H7 (cell line): ENCODE measurements at regions not wholly inside any gene's neighbourhood (a gene's known extent, or its start where the extent isn't known, plus 50 kb on each side); places are given as distances from the start of the nearest gene placed in this dataset.
A peak's percentile ranks its signal among the peaks of the same experiment; 100 is the strongest.

ENCODE experiments used
- DNase-seq: peaks from one replicate; pipeline ENCODE4 v3.0.0; 2012
- H3K27me3 ChIP-seq: 2 replicates; pipeline ENCODE4 v1.6.0; 2011; ENCODE audit warnings: mild to moderate bottlenecking, low read length; ENCODE audit not compliant: control insufficient read depth, insufficient read depth
- H3K36me3 ChIP-seq: replicated peaks from 2 replicates; pipeline ENCODE4 v1.5.1; 2011; ENCODE audit warnings: low read length; ENCODE audit not compliant: control insufficient read depth, insufficient read depth
- H3K4me3 ChIP-seq: 2 replicates; pipeline ENCODE4 v1.5.1; 2011; ENCODE audit warnings: low read depth, mild to moderate bottlenecking, control low read depth, low read length, moderate library complexity; ENCODE audit not compliant: insufficient read depth

DNA sequence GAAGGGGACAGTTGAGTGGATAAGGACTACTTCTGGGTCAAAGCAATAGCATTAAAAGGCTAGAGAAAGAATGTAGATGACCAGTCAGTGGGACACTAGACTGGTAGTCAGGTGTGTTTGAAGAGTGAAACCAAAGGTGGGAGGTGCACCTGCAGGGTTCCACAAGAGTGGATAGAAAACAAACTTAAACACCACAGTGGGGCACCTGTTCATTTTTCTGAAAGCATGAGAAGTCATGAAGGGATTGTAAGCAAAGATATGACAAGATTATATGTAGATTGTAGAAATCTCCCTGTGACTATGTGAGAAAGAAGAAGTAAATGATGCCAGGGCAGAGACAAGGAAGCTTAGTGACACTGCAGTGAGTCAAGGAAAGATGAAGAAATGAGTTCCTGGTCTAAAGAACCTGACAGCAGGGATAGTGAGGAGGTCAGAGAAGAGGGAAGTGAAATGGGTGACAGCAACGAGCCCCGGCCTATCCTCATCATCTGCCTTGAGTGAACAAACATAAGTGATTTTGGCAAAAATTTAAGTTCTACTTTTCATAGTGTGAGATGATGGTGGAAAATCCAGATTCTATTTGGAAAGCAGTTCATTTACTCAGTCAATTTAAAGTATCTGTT lies 296.9 kb downstream of the TLE4 start:
- Histone ChIP-seq H3K27me3 (no peaks in the 10 kb centered on the region), H3K4me3 (no peak overlapping the region), H3K36me3 (no peaks in the 10 kb centered on the region)
- DNase-seq, result no peak

DNA sequence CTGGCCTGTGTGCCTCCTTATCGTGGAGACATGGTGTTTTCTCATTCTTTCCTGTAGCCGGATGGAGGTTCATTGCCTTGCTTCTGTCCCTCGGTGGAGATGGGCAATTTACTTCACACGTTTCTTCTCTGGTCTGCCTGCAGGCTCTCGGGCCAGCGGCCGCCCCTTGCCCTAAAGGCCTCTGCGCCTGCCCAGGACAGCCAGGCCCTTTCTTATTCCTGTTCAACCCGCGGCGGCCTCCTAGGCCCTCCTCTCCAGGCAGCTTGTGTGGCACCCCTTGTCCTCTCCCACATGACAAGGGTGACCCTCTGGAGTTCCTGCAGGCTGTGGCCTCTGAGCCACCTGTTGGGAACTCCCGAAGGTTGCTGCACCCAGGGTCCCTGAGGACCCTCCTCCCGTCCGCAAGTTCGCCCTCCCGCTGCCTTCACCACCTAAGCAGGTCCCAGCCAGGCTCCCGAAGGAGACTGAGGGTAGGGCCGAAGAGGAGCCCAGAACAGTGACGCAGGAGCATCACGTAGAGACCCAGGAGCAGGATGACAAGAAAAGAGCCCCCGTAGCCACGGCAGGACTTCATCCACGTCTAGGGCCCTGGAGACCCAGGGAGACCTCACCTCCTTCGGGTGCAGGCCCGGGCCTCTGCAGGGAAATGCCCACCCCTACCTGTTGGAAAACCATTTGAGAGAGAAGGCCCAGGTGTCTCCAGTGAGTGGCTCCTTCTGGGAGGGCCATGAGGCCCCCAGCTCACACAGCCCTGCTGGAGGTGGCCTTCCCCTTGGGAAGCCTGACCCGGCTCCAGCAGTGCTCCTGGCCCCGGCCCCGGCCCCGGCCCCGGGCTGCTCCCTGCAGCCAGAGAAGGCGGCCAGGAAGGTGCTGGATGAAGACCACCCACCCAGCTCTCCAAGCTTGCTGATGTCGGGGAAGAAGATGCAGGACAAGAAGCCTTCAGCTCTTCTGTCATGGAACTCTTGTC lies 291.4 kb downstream of the TLE4 start:
- no peak overlapping the region for H3K4me3 ChIP-seq
- no peaks in the 10 kb centered on the region for H3K27me3 ChIP-seq
- no peaks in the 10 kb centered on the region for H3K36me3 ChIP-seq
- DNase-seq, result peak; percentile 38

- Histone ChIP-seq H3K27me3 (no peaks in the 10 kb centered on the region), H3K36me3 (no peaks in the 10 kb centered on the region), H3K4me3 (no peak overlapping the region)
- no peak for DNase-seq
Observed at GRCh38 chr9:79858508-79858907, 286.7 kb downstream of the TLE4 start.

- DNase-seq, result no peak
- no peaks in the 10 kb centered on the region for H3K36me3 ChIP-seq
- H3K4me3 ChIP-seq, result no peak overlapping the region
- H3K27me3 ChIP-seq, result no peaks in the 10 kb centered on the region
Observed at GRCh38 chr9:79857188-79857587, 285.4 kb downstream of the TLE4 start.

- H3K27me3 ChIP-seq, result no peaks in the 10 kb centered on the region
- no peaks in the 10 kb centered on the region for H3K36me3 ChIP-seq
- no peak overlapping the region for H3K4me3 ChIP-seq
- no peak for DNase-seq
Observed at GRCh38 chr9:79847074-79847473, 275.3 kb downstream of the TLE4 start.

DNA sequence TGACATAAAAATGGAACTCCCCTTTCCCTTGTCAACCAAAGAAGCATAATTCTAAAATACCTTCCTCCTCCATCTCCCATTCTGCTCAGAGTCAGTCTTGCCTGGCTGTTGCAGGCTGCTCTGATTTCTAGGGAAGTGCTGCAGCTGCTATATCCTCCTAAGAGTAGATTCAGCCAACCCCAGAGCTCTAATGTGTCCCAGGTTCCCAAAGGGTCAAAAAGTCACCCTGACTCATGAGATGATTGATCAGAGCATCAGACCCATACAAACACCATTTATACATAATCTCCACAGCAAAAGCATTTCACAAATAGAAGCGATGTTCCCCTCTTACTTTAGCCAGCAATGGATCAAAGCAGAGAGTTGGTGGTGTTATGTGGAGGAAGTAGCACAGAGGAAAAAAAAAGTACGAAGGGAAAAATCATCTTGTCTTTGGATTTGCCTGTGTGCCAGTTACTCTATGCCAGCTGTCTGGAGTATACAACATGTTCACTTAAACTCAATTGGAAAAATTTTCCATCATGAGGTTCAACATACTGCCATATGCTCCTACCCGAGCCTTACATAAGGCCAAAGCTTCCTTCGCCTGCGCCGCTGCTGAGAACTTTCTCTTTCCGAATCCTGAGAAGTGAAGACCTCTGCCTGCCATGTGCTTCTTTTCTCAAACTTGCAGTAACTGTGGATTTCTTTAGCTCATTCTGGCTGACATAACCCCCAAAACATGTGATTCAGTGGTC lies 258.0 kb downstream of the TLE4 start:
- no peaks in the 10 kb centered on the region for H3K27me3 ChIP-seq
- no peaks in the 10 kb centered on the region for H3K36me3 ChIP-seq
- H3K4me3 ChIP-seq, result no peak overlapping the region
- DNase-seq, result no peak

DNA sequence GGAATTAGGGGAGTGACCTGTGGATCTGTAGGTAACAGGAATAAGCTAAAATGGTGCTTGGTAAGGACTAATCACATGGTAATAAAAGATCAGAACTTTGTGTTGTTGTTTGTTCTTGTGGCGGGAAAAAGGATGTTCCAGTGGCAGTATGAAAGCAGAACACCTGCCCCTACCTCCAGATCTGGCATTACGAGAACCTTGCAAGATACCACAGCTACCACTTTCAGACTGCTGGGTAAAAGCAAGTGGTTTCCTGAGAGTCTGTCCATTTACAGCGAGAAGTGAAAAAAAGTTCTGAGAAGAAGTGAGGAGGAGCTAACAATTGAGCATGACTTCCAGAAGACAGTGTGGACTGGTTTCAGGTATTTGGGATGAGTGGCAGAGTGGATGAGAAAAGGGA lies 252.5 kb downstream of the TLE4 start:
- H3K4me3 ChIP-seq, result no peak overlapping the region
- DNase-seq, result no peak

DNA sequence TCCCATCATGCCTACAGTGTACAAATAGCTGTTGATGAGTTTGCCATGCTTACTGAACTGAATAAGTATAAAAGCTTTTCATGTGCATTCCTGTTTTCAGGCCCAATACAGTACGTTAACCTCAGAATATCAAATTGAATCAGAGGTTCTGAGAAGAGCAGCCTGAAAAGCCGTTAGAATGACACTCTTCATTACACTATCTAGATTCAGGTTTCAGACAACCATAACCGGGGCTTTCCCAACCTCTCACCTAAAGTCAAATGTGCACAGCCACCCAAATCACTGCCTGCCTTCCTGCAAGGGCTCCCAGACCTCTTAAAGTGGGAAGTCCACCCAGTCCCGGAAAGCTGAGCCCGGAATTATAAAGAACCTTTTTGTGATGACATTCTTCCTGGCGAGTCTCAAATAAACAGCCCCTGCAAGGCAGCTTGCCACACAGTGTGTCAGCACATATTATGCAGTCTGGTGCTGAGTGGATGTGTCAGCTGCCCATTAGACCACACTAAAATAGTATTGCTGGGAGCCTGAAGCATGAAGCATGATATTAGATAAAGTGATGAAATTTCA lies 245.8 kb downstream of the TLE4 start:
- peak; percentile 7 for DNase-seq
- no peaks in the 10 kb centered on the region for H3K27me3 ChIP-seq
- H3K36me3 ChIP-seq, result no peaks in the 10 kb centered on the region
- H3K4me3 ChIP-seq, result no peak overlapping the region

More for the DNA sequence above, 252.5 kb downstream of the TLE4 start:
- no peaks in the 10 kb centered on the region for H3K36me3 ChIP-seq
- H3K27me3 ChIP-seq, result no peaks in the 10 kb centered on the region

- H3K27me3 ChIP-seq, result no peaks in the 10 kb centered on the region
- H3K36me3 ChIP-seq, result no peaks in the 10 kb centered on the region
- H3K4me3 ChIP-seq, result no peak overlapping the region
- DNase-seq, result no peak
Observed at GRCh38 chr9:79813258-79813638, 241.5 kb downstream of the TLE4 start.

DNA sequence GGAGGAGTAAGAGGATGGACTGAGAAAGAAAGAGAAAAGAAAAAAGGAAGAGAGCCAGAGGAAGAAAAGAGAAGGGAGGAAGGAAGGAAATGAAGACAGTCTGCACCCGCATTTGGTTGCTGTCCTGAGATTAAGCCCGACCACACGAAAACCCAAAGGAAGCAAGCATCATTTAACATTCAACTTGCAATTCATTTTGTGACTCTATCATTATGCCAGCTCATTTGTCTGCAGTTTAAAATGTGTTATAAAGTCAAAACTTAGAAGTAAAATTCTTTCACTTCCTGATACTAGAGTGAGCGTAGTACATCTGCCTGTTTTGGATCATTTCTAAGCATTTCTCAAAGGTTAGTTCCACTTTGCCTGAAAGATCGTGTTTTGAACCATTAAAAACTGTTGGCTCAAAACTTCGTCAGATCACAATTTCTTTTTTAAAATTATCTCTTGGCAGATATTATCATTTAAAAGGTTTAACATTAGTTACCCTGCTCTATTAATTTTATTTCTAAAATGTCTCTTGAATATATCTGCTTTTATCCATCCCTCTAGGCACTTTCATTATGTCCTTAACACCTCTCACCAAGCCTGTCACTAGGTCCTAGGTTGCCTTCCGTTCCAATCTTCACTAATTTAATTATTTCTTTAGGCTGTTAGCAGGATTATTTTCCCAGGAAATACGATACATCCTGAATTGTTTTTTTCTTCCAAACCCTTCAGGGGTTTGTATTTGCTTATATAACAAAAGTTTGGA lies 240.9 kb downstream of the TLE4 start:
- DNase-seq, result no peak
- Histone ChIP-seq H3K36me3 (no peaks in the 10 kb centered on the region), H3K27me3 (no peaks in the 10 kb centered on the region), H3K4me3 (no peak overlapping the region)

GRCh38 chr9:79812099-79812498 lies 240.3 kb downstream of the TLE4 start:
- Histone ChIP-seq H3K4me3 (no peak overlapping the region), H3K27me3 (no peaks in the 10 kb centered on the region), H3K36me3 (no peaks in the 10 kb centered on the region)
- no peak for DNase-seq

- no peak for DNase-seq
Observed at GRCh38 chr9:79809931-79810330, 238.2 kb downstream of the TLE4 start.

GRCh38 chr9:79809316-79809876 lies 237.6 kb downstream of the TLE4 start:
- Histone ChIP-seq H3K36me3 (no peaks in the 10 kb centered on the region), H3K4me3 (no peak overlapping the region), H3K27me3 (no peaks in the 10 kb centered on the region)
- no peak for DNase-seq

More at GRCh38 chr9:79809931-79810330, 238.2 kb downstream of the TLE4 start:
- H3K27me3 ChIP-seq, result no peaks in the 10 kb centered on the region
- no peaks in the 10 kb centered on the region for H3K36me3 ChIP-seq
- no peak overlapping the region for H3K4me3 ChIP-seq

DNA sequence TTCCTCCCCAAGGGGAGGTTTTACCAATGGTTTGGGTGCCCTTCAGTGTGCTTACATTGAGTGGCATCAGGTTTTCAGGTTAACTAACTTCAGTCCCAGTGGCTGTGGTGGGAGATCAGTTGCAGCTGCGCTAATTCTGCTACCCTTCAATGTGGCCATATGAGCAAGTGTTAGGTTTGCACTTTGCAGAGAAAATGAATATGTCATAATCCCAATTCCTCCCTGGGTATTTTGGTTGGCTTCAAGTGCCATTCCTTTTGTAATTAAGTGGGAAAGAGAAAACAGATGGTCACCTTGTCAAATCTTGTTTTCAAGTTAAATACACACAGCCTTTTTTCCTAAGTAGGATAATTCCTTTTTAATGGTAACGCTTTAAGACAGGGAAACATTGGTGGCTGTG lies 236.2 kb downstream of the TLE4 start:
- DNase-seq, result no peak
- Histone ChIP-seq H3K4me3 (no peak overlapping the region), H3K27me3 (no peaks in the 10 kb centered on the region), H3K36me3 (no peaks in the 10 kb centered on the region)
